Adrenal gland (tissue), 9 donors: ENCODE measurements at regions not wholly inside any gene's neighbourhood (a gene's known extent, or its start where the extent isn't known, plus 50 kb on each side); places are given as distances from the start of the nearest gene placed in this dataset.

ENCODE experiments used
- DNase-seq, 7 donors: peaks; one replicate each; pipeline ENCODE4 v3.0.0-alpha.2; 2019 to 2020
- H3K27ac ChIP-seq, 5 donors: fragments of 200-600 bp; sonication (generic) in 4 of 5; 1 replicate in 3 of 5; 2 replicates in 2 of 5; pipeline versions ENCODE4 v1.5.1 to v1.8.0; 2016 to 2020; ENCODE audit warnings: mild to moderate bottlenecking in 1 of 5
- H3K27me3 ChIP-seq: fragments of 200-600 bp; 2 replicates; pipeline ENCODE4 v1.8.0; 2021
- H3K36me3 ChIP-seq, 2 donors: fragments of 200-600 bp; replicated peaks in 1 of 2; 1 replicate in 1 of 2; 2 replicates in 1 of 2; pipeline versions ENCODE4 v1.5.1 to v1.8.0; 2018 to 2022
- H3K4me1 ChIP-seq, 2 donors: fragments of 200-600 bp; replicated peaks in 1 of 2; 1 replicate in 1 of 2; 2 replicates in 1 of 2; pipeline versions ENCODE4 v1.5.1 to v1.8.0; 2018 to 2021
- H3K4me3 ChIP-seq, 4 donors: fragments of 200-600 bp; sonication (generic) in 3 of 4; one replicate each; pipeline ENCODE4 v1.5.1; 2016 to 2018
- H3K9me3 ChIP-seq, 3 donors: fragments of 200-600 bp; sonication (generic) in 1 of 3; replicated peaks in 1 of 3; 1 replicate in 2 of 3; 2 replicates in 1 of 3; pipeline versions ENCODE4 v1.5.1 to v1.8.0; 2016 to 2021
- CTCF ChIP-seq, 6 experiments: fragments of 450-650 bp in 4 of 6; fragments of 200-600 bp in 2 of 6; sonication (generic) in 1 of 6; IDR thresholded peaks; 1 replicate in 5 of 6; 2 replicates in 1 of 6; pipeline versions ENCODE4 v1.5.1 to v1.8.0; 2016 to 2021; ENCODE audit warnings: antibody characterized with exemption in 6 of 6, mild to moderate bottlenecking in 2 of 6, moderate library complexity in 1 of 6
- POLR2A ChIP-seq, 2 donors: fragments of 450-650 bp; IDR thresholded peaks; one replicate each; pipeline ENCODE4 v1.6.1; 2017; ENCODE audit warnings: antibody characterized with exemption in 2 of 2, mild to moderate bottlenecking in 2 of 2, moderate library complexity in 1 of 2
- WGBS, 4 donors: extraction: QIAGEN DNeasy Blood & Tissue Kit in 2 of 4; methylation state at CpG; one replicate each; pipeline versions ENCODE4 v1.1.5 to v1.1.7; 2013 to 2017; 5-methylcytosine and 5-hydroxymethylcytosine counted together
- intact Hi-C, 2 donors: fragments of 100-400 bp; cut with DNase I; formaldehyde crosslinking; loops; one replicate each; pipeline versions ENCODE4 v1.14.1 to v1.15.0; 2022 to 2023
- donor health status: healthy with polysubstance abuse.
- donor health status: Bipolar disorder and iron deficiency.
- donor health status: DM: yes; HTN: yes; CAD: no.
- donor health status: DM: no; HTN: no; CAD: no.
- donor health status: DM: no; HTN: no; CAD: no.

- TF ChIP-seq POLR2A (IDR thresholded peaks at IDR 0.05): no peak
- no peak for TF ChIP-seq CTCF (IDR thresholded peaks at IDR 0.05)
- Histone ChIP-seq H3K27me3 (no peaks in the 10 kb centered on the region), H3K9me3 (peaks cover 0 to 9% (median 0%) of the 10 kb centered on the region in 3 donors), H3K36me3 (no peaks in the 10 kb centered on the region), H3K4me3 (no peak overlapping the region), H3K4me1 (no peaks in the 10 kb centered on the region), H3K27ac (no peak overlapping the region)
- DNase-seq: no peak
- intact Hi-C loops: no loop called here
- WGBS, 4 donors: 41 to 61% (median 50%) methylated on average over 2 of the region's 2 CpGs
These were observed 214.8 kb downstream of the ISL1 start for GRCh38 chr5:51598026-51598425.

GRCh38 chr5:51599587-51599986 lies 216.3 kb downstream of the ISL1 start:
- no peaks in the 10 kb centered on the region for H3K36me3 ChIP-seq
- H3K27me3 ChIP-seq: no peaks in the 10 kb centered on the region
- peaks cover 0 to 9% (median 0%) of the 10 kb centered on the region in 3 donors for H3K9me3 ChIP-seq
- 59 to 84% (median 75%) methylated on average over 1 of the region's 1 CpG for WGBS, 4 donors
- no peaks in the 10 kb centered on the region for H3K4me1 ChIP-seq
- intact Hi-C loops: no loop called here
- no peak overlapping the region for H3K27ac ChIP-seq
- TF ChIP-seq CTCF (IDR thresholded peaks at IDR 0.05): no peak
- TF ChIP-seq POLR2A (IDR thresholded peaks at IDR 0.05): no peak
- DNase-seq: no peak
- no peak overlapping the region for H3K4me3 ChIP-seq

GRCh38 chr5:51604324-51604723 lies 221.1 kb downstream of the ISL1 start:
- TF ChIP-seq CTCF (IDR thresholded peaks at IDR 0.05) (no peak), POLR2A (IDR thresholded peaks at IDR 0.05) (no peak)
- intact Hi-C loops: no loop called here
- H3K27me3 ChIP-seq: no peaks in the 10 kb centered on the region
- DNase-seq: no peak
- no peak overlapping the region for H3K27ac ChIP-seq
- no peaks in the 10 kb centered on the region for H3K4me1 ChIP-seq
- peaks cover 0 to 15% (median 0%) of the 10 kb centered on the region in 3 donors for H3K9me3 ChIP-seq
- H3K36me3 ChIP-seq: no peaks in the 10 kb centered on the region
- WGBS, 4 donors: 17 to 58% (median 49%) methylated on average over 1 of the region's 1 CpG
- no peak overlapping the region for H3K4me3 ChIP-seq

GRCh38 chr5:51606921-51607320 lies 223.7 kb downstream of the ISL1 start:
- intact Hi-C loops: no loop called here
- TF ChIP-seq POLR2A (IDR thresholded peaks at IDR 0.05) (no peak), CTCF (IDR thresholded peaks at IDR 0.05) (no peak)
- no peak for DNase-seq
- Histone ChIP-seq H3K4me3 (no peak overlapping the region), H3K36me3 (no peaks in the 10 kb centered on the region), H3K4me1 (no peaks in the 10 kb centered on the region), H3K27me3 (no peaks in the 10 kb centered on the region), H3K9me3 (peaks cover 0 to 5% (median 0%) of the 10 kb centered on the region in 3 donors), H3K27ac (no peak overlapping the region)
- WGBS, 4 donors: 76 to 81% (median 78%) methylated on average over 5 of the region's 5 CpGs
